PC-9 (cell line): ENCODE measurements at regions not wholly inside any gene's neighbourhood (a gene's known extent, or its start where the extent isn't known, plus 50 kb on each side); places are given as distances from the start of the nearest gene placed in this dataset.
A peak's percentile ranks its signal among the peaks of the same experiment; 100 is the strongest.

Experiments
- BruUV-seq: library from RNA; stranded (reverse); fragments of 400-500 nt; replicated peaks from 2 replicates; lab custom pipeline; 2021; lab: Mats Ljungman, UMichigan
- CTCF ChIA-PET: fragments of 300-600 bp; sonication (Branson Sonifier 250); formaldehyde crosslinking; loops from one replicate; lab custom pipeline; 2022; ENCODE audit warnings: antibody characterized with exemption; lab: Charles Lee
- POLR2A ChIA-PET: fragments of 300-600 bp; sonication (Branson Sonifier 250); formaldehyde crosslinking; loops from one replicate; lab custom pipeline; 2022; ENCODE audit warnings: antibody characterized with exemption; ENCODE audit not compliant: unreplicated experiment; lab: Charles Lee
- DNase-seq, 2 experiments: peaks; one replicate each; pipeline versions ENCODE4 v3.0.0 to v3.0.0-alpha.2; 2015 to 2022; ENCODE audit warnings: mixed read lengths in 1 of 2
- H2AFZ ChIP-seq: fragments of 200-600 bp; sonication (generic); 2 replicates; pipeline ENCODE4 v1.8.1; 2017; ENCODE audit warnings: antibody characterized with exemption
- H3F3A ChIP-seq: fragments of 200-600 bp; sonication (generic); 2 replicates; pipeline ENCODE4 v1.8.1; 2017; ENCODE audit warnings: antibody characterized with exemption, mild to moderate bottlenecking, low read depth; ENCODE audit not compliant: insufficient read depth
- H3K27ac ChIP-seq: fragments of 200-600 bp; sonication (generic); 2 replicates; pipeline ENCODE4 v1.6.1; 2016; ENCODE audit warnings: mixed run types
- H3K27me3 ChIP-seq: fragments of 200-600 bp; sonication (generic); 2 replicates; pipeline ENCODE4 v1.6.1; 2016; ENCODE audit warnings: low read depth, mixed run types; ENCODE audit not compliant: insufficient read depth
- H3K36me3 ChIP-seq: fragments of 200-600 bp; sonication (generic); 2 replicates; pipeline ENCODE4 v1.6.1; 2016; ENCODE audit warnings: low read depth, mixed run types
- H3K4me1 ChIP-seq: fragments of 200-600 bp; sonication (generic); replicated peaks from 2 replicates; pipeline ENCODE4 v1.6.1; 2016; ENCODE audit warnings: mixed run types; ENCODE audit not compliant: insufficient read depth
- H3K4me2 ChIP-seq: fragments of 200-600 bp; sonication (generic); 2 replicates; pipeline ENCODE4 v1.6.1; 2017; ENCODE audit warnings: mixed run types
- H3K4me3 ChIP-seq: fragments of 200-600 bp; sonication (generic); 2 replicates; pipeline ENCODE4 v1.6.1; 2016; ENCODE audit warnings: mixed run types
- H3K79me2 ChIP-seq: fragments of 200-600 bp; sonication (generic); 2 replicates; pipeline ENCODE4 v1.6.1; 2017; ENCODE audit warnings: low read depth, mixed run types
- H3K9me2 ChIP-seq: fragments of 200-600 bp; sonication (generic); 2 replicates; pipeline ENCODE4 v1.8.1; 2017; ENCODE audit warnings: mild to moderate bottlenecking; ENCODE audit not compliant: insufficient read depth
- H3K9me3 ChIP-seq: fragments of 200-600 bp; sonication (generic); 2 replicates; pipeline ENCODE4 v1.8.1; 2016; ENCODE audit warnings: low read depth; ENCODE audit not compliant: insufficient read depth
- H4K20me1 ChIP-seq: fragments of 200-600 bp; sonication (generic); 2 replicates; pipeline ENCODE4 v1.8.1; 2017; ENCODE audit not compliant: insufficient read depth
- CTCF ChIP-seq: fragments of 200-600 bp; sonication (generic); conservative IDR thresholded peaks from 2 replicates; pipeline ENCODE4 v1.6.1; 2017; ENCODE audit warnings: mixed run types, antibody characterized with exemption, mild to moderate bottlenecking, moderate library complexity
- EZH2 ChIP-seq: fragments of 200-600 bp; sonication (generic); IDR thresholded peaks from 2 replicates; pipeline ENCODE4 v1.8.0; 2017; ENCODE audit warnings: antibody characterized with exemption, low read depth
- intact Hi-C: fragments of 100-400 bp; cut with micrococcal nuclease; formaldehyde crosslinking; loops from one replicate; pipeline ENCODE4 v1.10.0; 2022; ENCODE audit not compliant: unreplicated experiment

GRCh38 chr20:16819483-16819882, 71.3 kb downstream of the OTOR start:
- H4K20me1 ChIP-seq, result no peaks in the 10 kb centered on the region; the same call in 1 of the 2 replicates
- no peaks in the 10 kb centered on the region for H3K79me2 ChIP-seq
- DNase-seq, result no peak
- H2AFZ ChIP-seq, result no peak overlapping the region
- no peaks in the 10 kb centered on the region for H3F3A ChIP-seq
- H3K9me3 ChIP-seq, result no peaks in the 10 kb centered on the region
- no peak for TF ChIP-seq CTCF
- TF ChIP-seq EZH2, result no peak
- H3K9me2 ChIP-seq, result no peaks in the 10 kb centered on the region
- H3K36me3 ChIP-seq, result no peaks in the 10 kb centered on the region
- no peak overlapping the region for H3K27ac ChIP-seq
- ChIA-PET POLR2A (no interaction called here), CTCF (no interaction called here)
- intact Hi-C loops, result no loop called here
- BruUV-seq, result no TSS peak
- no peaks in the 10 kb centered on the region for H3K4me1 ChIP-seq
- H3K4me3 ChIP-seq, result no peak overlapping the region
- no peak overlapping the region for H3K4me2 ChIP-seq
- peaks cover 29% of the 10 kb centered on the region for H3K27me3 ChIP-seq

GRCh38 chr20:16821211-16822089, 73.3 kb downstream of the OTOR start:
- Histone ChIP-seq H3F3A (no peaks in the 10 kb centered on the region), H3K36me3 (no peaks in the 10 kb centered on the region), H3K4me3 (no peak overlapping the region), H3K27me3 (peaks cover 17% of the 10 kb centered on the region), H2AFZ (no peak overlapping the region), H4K20me1 (no peaks in the 10 kb centered on the region), H3K9me2 (no peaks in the 10 kb centered on the region), H3K4me1 (no peaks in the 10 kb centered on the region), H3K4me2 (0 out of 2 replicates have a peak overlapping the region, but pooled peaks have one; percentile 15), H3K79me2 (no peaks in the 10 kb centered on the region), H3K9me3 (no peaks in the 10 kb centered on the region), H3K27ac (no peak overlapping the region)
- TF ChIP-seq EZH2 (no peak), CTCF (peak; percentile 95)
- intact Hi-C loops, result loop anchor here (1.0 kb wide), 1 partner anchor 17 kb away; no protein-coding TSS in a partner anchor
- DNase-seq, result peak; percentile 25 to 43
- ChIA-PET POLR2A (no interaction called here), CTCF (interaction anchor here (0.6 to 1.4 kb wide), 4 partner anchors 17 to 55 kb away, joined by 3 to 10 read pairs (median 4); no protein-coding TSS in a partner anchor)
- BruUV-seq, result no TSS peak

GRCh38 chr20:16824664-16825063, 76.5 kb downstream of the OTOR start:
- BruUV-seq, result no TSS peak
- Histone ChIP-seq H3K79me2 (no peaks in the 10 kb centered on the region), H3K9me3 (no peaks in the 10 kb centered on the region), H3F3A (no peaks in the 10 kb centered on the region), H4K20me1 (no peaks in the 10 kb centered on the region), H3K4me1 (no peaks in the 10 kb centered on the region), H3K27ac (no peak overlapping the region), H3K9me2 (no peaks in the 10 kb centered on the region), H3K4me3 (no peak overlapping the region), H2AFZ (no peak overlapping the region), H3K4me2 (no peak overlapping the region), H3K36me3 (no peaks in the 10 kb centered on the region), H3K27me3 (no peaks in the 10 kb centered on the region)
- intact Hi-C loops, result no loop called here
- CTCF ChIA-PET, result interaction anchor here (0.7 kb wide), 1 partner anchor 20 kb away, joined by 5 read pairs; no protein-coding TSS in a partner anchor
- no peak for DNase-seq
- TF ChIP-seq CTCF (no peak), EZH2 (no peak)
- POLR2A ChIA-PET, result no interaction called here
